PC-9 (cell line): ENCODE measurements at regions not wholly inside any gene's neighbourhood (a gene's known extent, or its start where the extent isn't known, plus 50 kb on each side); places are given as distances from the start of the nearest gene placed in this dataset.

Experiments
- BruUV-seq: library from RNA; stranded (reverse); fragments of 400-500 nt; replicated peaks from 2 replicates; lab custom pipeline; 2021; lab: Mats Ljungman, UMichigan
- CTCF ChIA-PET: fragments of 300-600 bp; sonication (Branson Sonifier 250); formaldehyde crosslinking; loops from one replicate; lab custom pipeline; 2022; ENCODE audit warnings: antibody characterized with exemption; lab: Charles Lee
- POLR2A ChIA-PET: fragments of 300-600 bp; sonication (Branson Sonifier 250); formaldehyde crosslinking; loops from one replicate; lab custom pipeline; 2022; ENCODE audit warnings: antibody characterized with exemption; ENCODE audit not compliant: unreplicated experiment; lab: Charles Lee
- DNase-seq, 2 experiments: peaks; one replicate each; pipeline versions ENCODE4 v3.0.0 to v3.0.0-alpha.2; 2015 to 2022; ENCODE audit warnings: mixed read lengths in 1 of 2
- H2AFZ ChIP-seq: fragments of 200-600 bp; sonication (generic); 2 replicates; pipeline ENCODE4 v1.8.1; 2017; ENCODE audit warnings: antibody characterized with exemption
- H3F3A ChIP-seq: fragments of 200-600 bp; sonication (generic); 2 replicates; pipeline ENCODE4 v1.8.1; 2017; ENCODE audit warnings: antibody characterized with exemption, mild to moderate bottlenecking, low read depth; ENCODE audit not compliant: insufficient read depth
- H3K27ac ChIP-seq: fragments of 200-600 bp; sonication (generic); 2 replicates; pipeline ENCODE4 v1.6.1; 2016; ENCODE audit warnings: mixed run types
- H3K27me3 ChIP-seq: fragments of 200-600 bp; sonication (generic); 2 replicates; pipeline ENCODE4 v1.6.1; 2016; ENCODE audit warnings: low read depth, mixed run types; ENCODE audit not compliant: insufficient read depth
- H3K36me3 ChIP-seq: fragments of 200-600 bp; sonication (generic); 2 replicates; pipeline ENCODE4 v1.6.1; 2016; ENCODE audit warnings: low read depth, mixed run types
- H3K4me1 ChIP-seq: fragments of 200-600 bp; sonication (generic); replicated peaks from 2 replicates; pipeline ENCODE4 v1.6.1; 2016; ENCODE audit warnings: mixed run types; ENCODE audit not compliant: insufficient read depth
- H3K4me2 ChIP-seq: fragments of 200-600 bp; sonication (generic); 2 replicates; pipeline ENCODE4 v1.6.1; 2017; ENCODE audit warnings: mixed run types
- H3K4me3 ChIP-seq: fragments of 200-600 bp; sonication (generic); 2 replicates; pipeline ENCODE4 v1.6.1; 2016; ENCODE audit warnings: mixed run types
- H3K79me2 ChIP-seq: fragments of 200-600 bp; sonication (generic); 2 replicates; pipeline ENCODE4 v1.6.1; 2017; ENCODE audit warnings: low read depth, mixed run types
- H3K9me2 ChIP-seq: fragments of 200-600 bp; sonication (generic); 2 replicates; pipeline ENCODE4 v1.8.1; 2017; ENCODE audit warnings: mild to moderate bottlenecking; ENCODE audit not compliant: insufficient read depth
- H3K9me3 ChIP-seq: fragments of 200-600 bp; sonication (generic); 2 replicates; pipeline ENCODE4 v1.8.1; 2016; ENCODE audit warnings: low read depth; ENCODE audit not compliant: insufficient read depth
- H4K20me1 ChIP-seq: fragments of 200-600 bp; sonication (generic); 2 replicates; pipeline ENCODE4 v1.8.1; 2017; ENCODE audit not compliant: insufficient read depth
- CTCF ChIP-seq: fragments of 200-600 bp; sonication (generic); conservative IDR thresholded peaks from 2 replicates; pipeline ENCODE4 v1.6.1; 2017; ENCODE audit warnings: mixed run types, antibody characterized with exemption, mild to moderate bottlenecking, moderate library complexity
- EZH2 ChIP-seq: fragments of 200-600 bp; sonication (generic); IDR thresholded peaks from 2 replicates; pipeline ENCODE4 v1.8.0; 2017; ENCODE audit warnings: antibody characterized with exemption, low read depth
- intact Hi-C: fragments of 100-400 bp; cut with micrococcal nuclease; formaldehyde crosslinking; loops from one replicate; pipeline ENCODE4 v1.10.0; 2022; ENCODE audit not compliant: unreplicated experiment

GRCh38 chr7:156032973-156033372, 220.7 kb upstream of the SHH start:
- Histone ChIP-seq H3K27ac (no peak overlapping the region), H3K9me3 (peaks cover 11% of the 10 kb centered on the region), H4K20me1 (no peaks in the 10 kb centered on the region), H3K4me2 (no peak overlapping the region), H3K9me2 (no peaks in the 10 kb centered on the region), H3K4me3 (no peak overlapping the region), H3K27me3 (peaks cover 22% of the 10 kb centered on the region), H2AFZ (no peak overlapping the region), H3F3A (no peaks in the 10 kb centered on the region), H3K4me1 (no peaks in the 10 kb centered on the region), H3K36me3 (peaks cover 5% of the 10 kb centered on the region; the same call in 1 of the 2 replicates), H3K79me2 (no peaks in the 10 kb centered on the region)
- CTCF ChIA-PET = no interaction called here
- TF ChIP-seq CTCF = no peak
- TF ChIP-seq EZH2 = no peak
- BruUV-seq = no TSS peak
- intact Hi-C loops = no loop called here
- no peak for DNase-seq
- POLR2A ChIA-PET = no interaction called here

DNA sequence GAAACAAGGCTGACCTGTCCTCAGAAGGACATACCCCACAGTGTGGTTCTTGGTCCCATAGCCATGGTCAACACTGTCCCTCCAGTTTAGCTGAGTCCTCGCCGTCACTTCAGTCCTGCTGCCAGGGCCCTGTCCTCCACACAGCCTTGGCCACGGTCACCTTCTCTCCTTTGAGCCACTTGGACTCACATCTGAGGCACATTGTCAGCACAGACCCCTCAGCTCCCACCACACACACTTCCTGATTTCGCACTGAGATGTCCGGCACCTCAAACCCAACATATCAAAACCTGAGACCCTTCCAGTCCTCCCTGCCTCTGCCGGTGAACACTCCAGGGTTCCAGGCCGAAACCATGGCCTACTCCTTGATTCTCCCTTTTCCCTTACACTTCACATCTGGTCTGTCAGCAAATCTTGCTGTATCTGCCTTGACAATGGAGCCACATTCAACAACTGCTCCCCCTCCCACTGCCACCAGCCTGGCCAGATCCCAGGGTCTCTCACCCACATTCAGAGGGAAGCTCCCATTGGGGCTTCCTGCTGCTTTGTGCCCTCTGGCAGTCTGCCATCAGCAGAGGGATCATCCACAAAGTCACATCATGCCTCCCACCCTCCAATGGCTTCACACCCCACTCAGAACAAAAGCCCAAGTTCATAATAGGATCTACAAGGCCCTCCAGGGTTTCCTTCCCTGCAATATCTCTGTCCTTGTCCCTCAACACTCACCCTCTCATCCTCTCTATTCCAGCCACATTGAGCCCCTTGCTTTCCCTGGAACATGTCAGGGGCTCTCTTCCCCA, 219.6 kb upstream of the SHH start:
- no peak overlapping the region for H3K4me2 ChIP-seq
- peaks cover 5% of the 10 kb centered on the region; the same call in 1 of the 2 replicates for H3K36me3 ChIP-seq
- no peak overlapping the region for H3K27ac ChIP-seq
- TF ChIP-seq EZH2 = no peak
- TF ChIP-seq CTCF = no peak
- ChIA-PET CTCF (no interaction called here), POLR2A (no interaction called here)
- H3K79me2 ChIP-seq = no peaks in the 10 kb centered on the region
- H3K4me3 ChIP-seq = no peak overlapping the region
- H3K9me2 ChIP-seq = no peaks in the 10 kb centered on the region
- H3K9me3 ChIP-seq = peaks cover 11% of the 10 kb centered on the region
- no TSS peak for BruUV-seq
- no peaks in the 10 kb centered on the region for H4K20me1 ChIP-seq
- no peaks in the 10 kb centered on the region for H3K4me1 ChIP-seq
- no peaks in the 10 kb centered on the region for H3F3A ChIP-seq
- H2AFZ ChIP-seq = no peak overlapping the region
- DNase-seq = no peak
- intact Hi-C loops = no loop called here
- H3K27me3 ChIP-seq = peaks cover 12% of the 10 kb centered on the region

- Histone ChIP-seq H3K27ac (no peak overlapping the region), H3K4me3 (no peak overlapping the region), H3K36me3 (peaks cover 5% of the 10 kb centered on the region; the same call in 1 of the 2 replicates), H3K79me2 (no peaks in the 10 kb centered on the region), H2AFZ (no peak overlapping the region), H3K9me3 (peaks cover 11% of the 10 kb centered on the region), H3K4me1 (no peaks in the 10 kb centered on the region), H3K4me2 (no peak overlapping the region), H3K9me2 (no peaks in the 10 kb centered on the region), H4K20me1 (no peaks in the 10 kb centered on the region), H3K27me3 (no peaks in the 10 kb centered on the region), H3F3A (no peaks in the 10 kb centered on the region)
- POLR2A ChIA-PET = no interaction called here
- no peak for DNase-seq
- BruUV-seq = no TSS peak
- intact Hi-C loops = no loop called here
- TF ChIP-seq CTCF (no peak), EZH2 (no peak)
- CTCF ChIA-PET = interaction anchor here (0.6 kb wide), 1 partner anchor 152 kb away, joined by 3 read pairs; no protein-coding TSS in a partner anchor
Measured at GRCh38 chr7:156029460-156030007, 217.3 kb upstream of the SHH start.
